HepG2 (cell line): ENCODE measurements at regions not wholly inside any gene's neighbourhood (a gene's known extent, or its start where the extent isn't known, plus 50 kb on each side); places are given as distances from the start of the nearest gene placed in this dataset.

Experiments
- ATAC-seq: fragments of 200-7000 bp; cut with Tn5 transposase; 3 replicates; pipeline ENCODE4 v1.9.1; 2020; ENCODE audit warnings: mild to moderate bottlenecking, moderate library complexity
- BruUV-seq: library from RNA; stranded (reverse); fragments of 400-500 nt; replicated peaks from 2 replicates; lab custom pipeline; 2021; lab: Mats Ljungman, UMichigan
- CTCF ChIA-PET: fragments of 300-600 bp; formaldehyde crosslinking; extraction: SDS; loops from one replicate; lab custom pipeline; 2021; ENCODE audit warnings: low total read pairs, inconsistent platforms, low intra/inter-chr PET ratio; lab: Yijun Ruan, JAX
- POLR2A ChIA-PET: fragments of 350-600 bp; sonication (Branson Sonifier 250); formaldehyde crosslinking; loops from one replicate; lab custom pipeline; 2020; ENCODE audit warnings: antibody characterized with exemption, inconsistent platforms; lab: Yijun Ruan, JAX
- DNase-seq: peaks from one replicate; pipeline ENCODE4 v3.0.0-alpha.2; 2015; ENCODE audit warnings: low spot score
- FAIRE-seq: peaks from 3 replicates; lab custom pipeline; 2011; peaks lifted over from hg19 to GRCh38; lab: Jason Lieb, UNC
- H2AFZ ChIP-seq: one replicate; pipeline ENCODE4 v1.6.1; 2011; ENCODE audit warnings: low read length, inconsistent platforms
- H3K27ac ChIP-seq: fragments of 300-600 bp; 3 replicates; pipeline ENCODE4 v1.8.0; 2011; ENCODE audit warnings: mixed run types, mild to moderate bottlenecking, mixed read lengths, low read length, inconsistent platforms; ENCODE audit not compliant: insufficient read depth; ENCODE audit errors: extremely low read length
- H3K27me3 ChIP-seq, 2 experiments: fragments of 200-600 bp in 1 of 2; 2 replicates in 1 of 2; 3 replicates in 1 of 2; pipeline versions ENCODE4 v1.6.0 to v1.8.0; 2011; ENCODE audit warnings: low read length in 2 of 2, mild to moderate bottlenecking in 2 of 2, moderate library complexity in 2 of 2, inconsistent platforms in 1 of 2; ENCODE audit not compliant: insufficient read depth in 2 of 2, control insufficient read depth in 1 of 2
- H3K36me3 ChIP-seq, 2 experiments: fragments of 200-600 bp in 1 of 2; replicated peaks in 1 of 2; 2 replicates in 1 of 2; 3 replicates in 1 of 2; pipeline versions ENCODE4 v1.5.1 to v1.8.0; 2011; ENCODE audit warnings: low read length in 2 of 2, inconsistent platforms in 1 of 2; ENCODE audit not compliant: insufficient read depth in 2 of 2, control insufficient read depth in 1 of 2
- H3K4me1 ChIP-seq: 2 replicates; pipeline ENCODE4 v1.5.1; 2012; ENCODE audit warnings: low read length, inconsistent platforms; ENCODE audit not compliant: insufficient read depth
- H3K4me2 ChIP-seq: 2 replicates; pipeline ENCODE4 v1.6.0; 2011; ENCODE audit warnings: low read depth, low read length, inconsistent platforms
- H3K4me3 ChIP-seq, 3 experiments: fragments of 200-600 bp in 1 of 3; sonication (generic), shearing (Covaris generic) in 1 of 3; replicated peaks in 1 of 3; 2 replicates each; pipeline ENCODE4 v1.5.1; 2011 to 2016; ENCODE audit warnings: low read length in 3 of 3, inconsistent platforms in 2 of 3, low read depth in 2 of 3, mild to moderate bottlenecking in 2 of 3, control low read depth in 1 of 3, mixed read lengths in 1 of 3; ENCODE audit not compliant: insufficient read depth in 1 of 3
- H3K79me2 ChIP-seq: one replicate; pipeline ENCODE4 v1.6.1; 2011; ENCODE audit warnings: low read length, inconsistent platforms; ENCODE audit not compliant: insufficient read depth
- H3K9ac ChIP-seq: 2 replicates; pipeline ENCODE4 v1.6.0; 2011; ENCODE audit warnings: mild to moderate bottlenecking, low read depth, low read length, inconsistent platforms; ENCODE audit not compliant: insufficient read depth
- H3K9me3 ChIP-seq: 2 replicates; pipeline ENCODE4 v1.5.1; 2012; ENCODE audit warnings: mild to moderate bottlenecking, low read length
- H4K20me1 ChIP-seq: 2 replicates; pipeline ENCODE4 v1.6.0; 2011; ENCODE audit warnings: inconsistent platforms, mild to moderate bottlenecking, low read length, moderate library complexity; ENCODE audit not compliant: insufficient read depth
- MTA1 ChIP-seq: sonication (generic); formaldehyde crosslinking; IDR thresholded peaks from 2 replicates; pipeline ENCODE4 v1.4.0; 2020; ENCODE audit warnings: missing genetic modification reagents, mild to moderate bottlenecking, borderline replicate concordance
- NR2F6 ChIP-seq, 2 experiments: IDR thresholded peaks; 2 replicates each; pipeline ENCODE4 v1.6.1; 2016; ENCODE audit warnings: antibody characterized with exemption in 1 of 2, mild to moderate bottlenecking in 1 of 2
- RORA ChIP-seq: sonication (generic); formaldehyde crosslinking; IDR thresholded peaks from 2 replicates; pipeline ENCODE4 v1.5.0; 2020; ENCODE audit warnings: mild to moderate bottlenecking, missing genetic modification reagents, moderate library complexity
- TCF7L2 ChIP-seq: IDR thresholded peaks from 2 replicates; pipeline ENCODE4 v1.6.1; 2011; ENCODE audit warnings: mild to moderate bottlenecking, low read depth, low read length, moderate library complexity
- ZNF484 ChIP-seq: sonication (generic); formaldehyde crosslinking; IDR thresholded peaks from 2 replicates; pipeline ENCODE4 v1.5.1; 2020; ENCODE audit warnings: mild to moderate bottlenecking, low read depth, missing genetic modification reagents, borderline replicate concordance
- ZNF616 ChIP-seq: sonication (generic); formaldehyde crosslinking; IDR thresholded peaks from 2 replicates; pipeline ENCODE4 v1.5.0; 2020; ENCODE audit warnings: low read depth, mild to moderate bottlenecking, missing genetic modification reagents
- ZSCAN22 ChIP-seq: sonication (generic); formaldehyde crosslinking; IDR thresholded peaks from 2 replicates; pipeline ENCODE4 v1.4.0; 2020; ENCODE audit warnings: mild to moderate bottlenecking, missing genetic modification reagents
- WGBS: methylation state at CpG from one replicate; pipeline ENCODE4 v1.1.6; 2017; ENCODE audit warnings: low lambda C conversion rate; 5-methylcytosine and 5-hydroxymethylcytosine counted together
- in situ Hi-C: cut with HindIII; loops from 2 replicates; pipeline ENCODE4 v1.10.0; 2017; ENCODE audit warnings: low pct_unique_long_range_greater_than_20kb; ENCODE audit not compliant: extremely low pct_ligation_motif_present
- intact Hi-C: fragments of 100-400 bp; cut with micrococcal nuclease; formaldehyde crosslinking; loops from one replicate; pipeline ENCODE4 v1.10.0; 2022; ENCODE audit not compliant: unreplicated experiment
- TF ChIP-seq, protein P1 (sequence below): sonication (generic); formaldehyde crosslinking; conservative IDR thresholded peaks from 2 replicates; pipeline ENCODE4 v1.8.0; 2022; ENCODE audit warnings: mild to moderate bottlenecking, moderate library complexity, missing genetic modification reagents
- TF ChIP-seq, protein P2 (sequence below): sonication (generic); formaldehyde crosslinking; IDR thresholded peaks from 2 replicates; pipeline ENCODE4 v1.4.0; 2020; ENCODE audit warnings: mild to moderate bottlenecking, missing genetic modification reagents
- TF ChIP-seq, protein P3 (sequence below): sonication (generic); formaldehyde crosslinking; IDR thresholded peaks from 2 replicates; pipeline ENCODE4 v1.9.0; 2021; ENCODE audit warnings: missing genetic modification reagents, borderline replicate concordance

DNA sequence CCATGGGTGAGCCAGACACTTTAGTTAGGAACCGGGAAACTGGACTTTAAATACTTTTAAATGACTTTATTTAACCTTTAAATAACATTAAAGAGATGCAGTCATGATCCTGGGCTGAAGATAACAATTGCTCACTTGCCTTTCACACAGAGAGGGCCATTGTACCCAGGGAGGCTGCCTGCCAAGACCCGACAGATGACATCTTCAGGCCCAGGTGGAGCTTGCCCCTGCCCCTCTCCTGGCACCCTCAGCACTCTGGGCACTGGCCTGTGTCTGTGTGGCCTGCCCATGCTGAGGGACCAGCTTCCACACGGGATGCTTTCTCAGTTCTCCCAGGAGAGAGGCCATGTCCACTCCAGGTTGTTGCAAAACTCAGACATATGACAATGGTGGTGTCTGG is 216.4 kb upstream of the MYT1L start (continued):
- TF ChIP-seq ZNF484 (no peak), NR2F6 (IDR thresholded peaks at IDR 0.05) (no peak), NR2F6 (CRISPR knock-in tag; IDR thresholded peaks at IDR 0.05) (no peak), ZNF616 (no peak)

DNA sequence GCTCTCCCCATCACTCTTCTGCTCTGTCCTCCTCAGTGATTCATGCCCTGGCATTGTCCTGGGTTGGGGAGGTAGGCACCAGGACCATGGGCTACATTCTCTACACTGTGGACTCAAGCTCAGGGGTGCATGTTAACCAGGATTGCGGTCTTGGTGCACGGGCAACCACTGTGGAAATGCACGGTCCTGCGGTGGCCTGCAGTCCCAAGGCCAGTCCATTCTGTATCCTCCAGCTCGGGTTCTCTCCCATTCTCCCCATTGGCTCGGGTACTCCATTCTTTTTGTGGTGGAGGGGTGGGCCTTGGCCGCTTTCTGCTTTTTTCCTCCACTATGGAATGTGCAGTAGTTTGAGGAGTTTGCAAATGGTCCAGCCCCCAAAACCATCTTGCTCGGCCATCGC is 215.0 kb upstream of the MYT1L start:
- H3K27ac ChIP-seq = no peak overlapping the region
- H4K20me1 ChIP-seq = no peaks in the 10 kb centered on the region
- H3K4me3 ChIP-seq = no peak overlapping the region
- DNase-seq (no peak), ATAC-seq (no peak), FAIRE-seq (no peak)
- H3K9ac ChIP-seq = no peak overlapping the region
- H2AFZ ChIP-seq = no peak overlapping the region
- ChIA-PET CTCF (no interaction called here), POLR2A (no interaction called here)
- no peaks in the 10 kb centered on the region for H3K4me1 ChIP-seq
- WGBS = 40% methylated on average over 9 of the region's 9 CpGs
- intact Hi-C loops (no loop called here), in situ Hi-C loops (no loop called here)
- TF ChIP-seq MTA1 (CRISPR knock-in tag) (no peak), TCF7L2 (no peak), ZSCAN22 (CRISPR knock-in tag) (no peak), RORA (CRISPR knock-in tag) (no peak)
- TF ChIP-seq, protein P1, sequence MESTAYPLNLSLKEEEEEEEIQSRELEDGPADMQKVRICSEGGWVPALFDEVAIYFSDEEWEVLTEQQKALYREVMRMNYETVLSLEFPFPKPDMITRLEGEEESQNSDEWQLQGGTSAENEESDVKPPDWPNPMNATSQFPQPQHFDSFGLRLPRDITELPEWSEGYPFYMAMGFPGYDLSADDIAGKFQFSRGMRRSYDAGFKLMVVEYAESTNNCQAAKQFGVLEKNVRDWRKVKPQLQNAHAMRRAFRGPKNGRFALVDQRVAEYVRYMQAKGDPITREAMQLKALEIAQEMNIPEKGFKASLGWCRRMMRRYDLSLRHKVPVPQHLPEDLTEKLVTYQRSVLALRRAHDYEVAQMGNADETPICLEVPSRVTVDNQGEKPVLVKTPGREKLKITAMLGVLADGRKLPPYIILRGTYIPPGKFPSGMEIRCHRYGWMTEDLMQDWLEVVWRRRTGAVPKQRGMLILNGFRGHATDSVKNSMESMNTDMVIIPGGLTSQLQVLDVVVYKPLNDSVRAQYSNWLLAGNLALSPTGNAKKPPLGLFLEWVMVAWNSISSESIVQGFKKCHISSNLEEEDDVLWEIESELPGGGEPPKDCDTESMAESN = no peak
- TF ChIP-seq, protein P2, sequence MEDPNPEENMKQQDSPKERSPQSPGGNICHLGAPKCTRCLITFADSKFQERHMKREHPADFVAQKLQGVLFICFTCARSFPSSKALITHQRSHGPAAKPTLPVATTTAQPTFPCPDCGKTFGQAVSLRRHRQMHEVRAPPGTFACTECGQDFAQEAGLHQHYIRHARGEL = no peak
- TF ChIP-seq, protein P3, sequence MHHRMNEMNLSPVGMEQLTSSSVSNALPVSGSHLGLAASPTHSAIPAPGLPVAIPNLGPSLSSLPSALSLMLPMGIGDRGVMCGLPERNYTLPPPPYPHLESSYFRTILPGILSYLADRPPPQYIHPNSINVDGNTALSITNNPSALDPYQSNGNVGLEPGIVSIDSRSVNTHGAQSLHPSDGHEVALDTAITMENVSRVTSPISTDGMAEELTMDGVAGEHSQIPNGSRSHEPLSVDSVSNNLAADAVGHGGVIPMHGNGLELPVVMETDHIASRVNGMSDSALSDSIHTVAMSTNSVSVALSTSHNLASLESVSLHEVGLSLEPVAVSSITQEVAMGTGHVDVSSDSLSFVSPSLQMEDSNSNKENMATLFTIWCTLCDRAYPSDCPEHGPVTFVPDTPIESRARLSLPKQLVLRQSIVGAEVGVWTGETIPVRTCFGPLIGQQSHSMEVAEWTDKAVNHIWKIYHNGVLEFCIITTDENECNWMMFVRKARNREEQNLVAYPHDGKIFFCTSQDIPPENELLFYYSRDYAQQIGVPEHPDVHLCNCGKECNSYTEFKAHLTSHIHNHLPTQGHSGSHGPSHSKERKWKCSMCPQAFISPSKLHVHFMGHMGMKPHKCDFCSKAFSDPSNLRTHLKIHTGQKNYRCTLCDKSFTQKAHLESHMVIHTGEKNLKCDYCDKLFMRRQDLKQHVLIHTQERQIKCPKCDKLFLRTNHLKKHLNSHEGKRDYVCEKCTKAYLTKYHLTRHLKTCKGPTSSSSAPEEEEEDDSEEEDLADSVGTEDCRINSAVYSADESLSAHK (CRISPR knock-in tag) = no peak
- H3K4me2 ChIP-seq = no peak overlapping the region
- no peaks in the 10 kb centered on the region for H3K9me3 ChIP-seq
- H3K79me2 ChIP-seq = no peaks in the 10 kb centered on the region
- H3K36me3 ChIP-seq = no peaks in the 10 kb centered on the region
- peaks cover 0 to 5% of the 10 kb centered on the region in 2 experiments; a peak in 3 of 5 replicates for H3K27me3 ChIP-seq
- BruUV-seq = no TSS peak
